ENCODE measurements at regions not wholly inside any gene's neighbourhood (a gene's known extent, or its start where the extent isn't known, plus 50 kb on each side); places are given as distances from the start of the nearest gene placed in this dataset.

- Histone ChIP-seq H3K4me1 (no peaks in the 10 kb centered on the region), H3K4me3 (no peak overlapping the region), H3K9me3 (peaks cover 0 to 5% (median 0%) of the 10 kb centered on the region in 3 donors), H3K27ac (no peak overlapping the region), H3K27me3 (no peaks in the 10 kb centered on the region), H3K36me3 (no peaks in the 10 kb centered on the region)
- DNase-seq: no peak
- TF ChIP-seq CTCF (IDR thresholded peaks at IDR 0.05): no peak
- intact Hi-C loops (cut with DNase I; ENCODE audit: low total_unique reads): no loop called here
Observed at GRCh38 chr15:85973584-85974347, 105.9 kb upstream of the AGBL1 start.

GRCh38 chr15:85974348-85974705 lies 105.3 kb upstream of the AGBL1 start:
- intact Hi-C loops (cut with DNase I; ENCODE audit: low total_unique reads): no loop called here
- no peak overlapping the region for H3K27ac ChIP-seq
- H3K36me3 ChIP-seq: no peaks in the 10 kb centered on the region
- DNase-seq: no peak
- H3K4me1 ChIP-seq: no peaks in the 10 kb centered on the region
- peaks cover 0 to 3% of the 10 kb centered on the region in 2 donors for H3K27me3 ChIP-seq
- H3K9me3 ChIP-seq: peaks cover 0 to 5% (median 0%) of the 10 kb centered on the region in 3 donors
- no peak for TF ChIP-seq CTCF (IDR thresholded peaks at IDR 0.05)
- H3K4me3 ChIP-seq: no peak overlapping the region

GRCh38 chr15:85974742-85975141 lies 104.9 kb upstream of the AGBL1 start:
- no peak for DNase-seq
- Histone ChIP-seq H3K4me1 (no peaks in the 10 kb centered on the region), H3K9me3 (peaks cover 0 to 5% (median 0%) of the 10 kb centered on the region in 3 donors), H3K36me3 (no peaks in the 10 kb centered on the region), H3K27ac (no peak overlapping the region), H3K4me3 (no peak overlapping the region), H3K27me3 (peaks cover 0 to 3% of the 10 kb centered on the region in 2 donors)
- no peak for TF ChIP-seq CTCF (IDR thresholded peaks at IDR 0.05)
- intact Hi-C loops (cut with DNase I; ENCODE audit: low total_unique reads): no loop called here

- H3K36me3 ChIP-seq: no peaks in the 10 kb centered on the region
- H3K27me3 ChIP-seq: peaks cover 0 to 3% of the 10 kb centered on the region in 2 donors
- TF ChIP-seq CTCF (IDR thresholded peaks at IDR 0.05): no peak
- H3K9me3 ChIP-seq: peaks cover 0 to 5% (median 0%) of the 10 kb centered on the region in 3 donors
- DNase-seq: no peak
- no peak overlapping the region for H3K4me3 ChIP-seq
- H3K27ac ChIP-seq: no peak overlapping the region
- H3K4me1 ChIP-seq: no peaks in the 10 kb centered on the region
- intact Hi-C loops (cut with DNase I; ENCODE audit: low total_unique reads): no loop called here
Observed at GRCh38 chr15:85976102-85976501, 103.6 kb upstream of the AGBL1 start.

GRCh38 chr15:85976986-85977385 lies 102.7 kb upstream of the AGBL1 start:
- no peak for TF ChIP-seq CTCF (IDR thresholded peaks at IDR 0.05)
- Histone ChIP-seq H3K4me3 (no peak overlapping the region), H3K27ac (no peak overlapping the region), H3K4me1 (no peaks in the 10 kb centered on the region), H3K27me3 (peaks cover 0 to 3% of the 10 kb centered on the region in 2 donors), H3K36me3 (no peaks in the 10 kb centered on the region), H3K9me3 (peaks cover 0 to 5% (median under 1%) of the 10 kb centered on the region in 3 donors)
- intact Hi-C loops (cut with DNase I; ENCODE audit: low total_unique reads): no loop called here
- DNase-seq: no peak
